ENCODE measurements at regions not wholly inside any gene's neighbourhood (a gene's known extent, or its start where the extent isn't known, plus 50 kb on each side); places are given as distances from the start of the nearest gene placed in this dataset.

DNA sequence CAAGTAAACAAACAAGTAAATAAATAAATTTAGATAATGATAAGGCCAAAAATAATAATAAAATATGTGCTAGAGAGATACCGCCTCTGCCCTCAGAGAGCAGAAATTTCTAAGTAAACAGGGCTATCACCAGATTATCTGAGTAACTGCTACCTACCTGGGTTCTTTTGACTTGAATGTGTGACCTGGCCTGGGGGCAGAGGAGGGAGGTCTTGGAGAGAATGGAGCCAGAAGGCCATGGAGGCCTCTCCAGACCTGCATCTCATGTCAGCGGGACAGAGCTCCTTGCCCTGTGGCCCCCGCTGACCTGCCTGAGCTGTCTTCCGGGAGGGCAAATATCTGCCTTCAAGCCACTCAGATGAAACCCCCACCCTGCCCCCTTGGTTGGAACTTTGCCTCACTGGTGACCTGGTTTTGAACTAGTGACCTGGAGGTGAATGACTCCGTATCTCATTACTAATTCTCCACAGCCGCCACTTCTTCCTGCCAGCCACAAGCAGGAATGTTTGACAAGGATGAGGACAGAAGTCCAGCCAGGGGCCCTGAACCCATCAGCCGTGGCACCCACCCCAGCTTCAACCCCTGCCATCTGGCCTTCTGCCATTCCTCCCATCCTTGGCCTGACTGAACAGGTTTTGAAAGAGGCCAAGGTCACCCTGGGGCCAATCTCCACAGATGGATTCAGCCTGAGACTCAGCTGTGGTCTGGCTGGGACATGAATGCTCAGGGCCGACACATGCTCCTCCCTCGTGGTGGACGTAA, 86.8 kb upstream of the PARP11 start:
- DNase-seq (ENCODE audit: low read depth), result no peak

DNA sequence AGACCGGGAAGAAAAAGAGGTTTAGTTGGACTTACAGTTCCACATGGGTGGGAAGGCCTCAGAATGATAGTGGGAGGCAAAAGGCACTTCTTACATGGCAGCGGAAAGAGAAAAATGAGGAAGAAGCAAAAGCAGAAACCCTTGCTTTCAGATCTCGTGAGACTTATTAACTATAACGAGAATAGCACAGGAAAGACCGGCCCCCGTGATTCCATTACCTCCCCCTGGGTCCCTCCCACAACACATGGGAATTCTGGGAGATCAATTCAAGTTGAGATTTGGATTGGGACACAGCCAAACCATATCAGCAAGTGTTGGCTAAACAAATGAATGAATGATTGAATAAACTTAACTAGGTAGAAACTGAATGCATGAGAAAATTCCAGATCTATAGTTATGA, 85.3 kb upstream of the PARP11 start:
- no peak for DNase-seq (ENCODE audit: low read depth)

DNA sequence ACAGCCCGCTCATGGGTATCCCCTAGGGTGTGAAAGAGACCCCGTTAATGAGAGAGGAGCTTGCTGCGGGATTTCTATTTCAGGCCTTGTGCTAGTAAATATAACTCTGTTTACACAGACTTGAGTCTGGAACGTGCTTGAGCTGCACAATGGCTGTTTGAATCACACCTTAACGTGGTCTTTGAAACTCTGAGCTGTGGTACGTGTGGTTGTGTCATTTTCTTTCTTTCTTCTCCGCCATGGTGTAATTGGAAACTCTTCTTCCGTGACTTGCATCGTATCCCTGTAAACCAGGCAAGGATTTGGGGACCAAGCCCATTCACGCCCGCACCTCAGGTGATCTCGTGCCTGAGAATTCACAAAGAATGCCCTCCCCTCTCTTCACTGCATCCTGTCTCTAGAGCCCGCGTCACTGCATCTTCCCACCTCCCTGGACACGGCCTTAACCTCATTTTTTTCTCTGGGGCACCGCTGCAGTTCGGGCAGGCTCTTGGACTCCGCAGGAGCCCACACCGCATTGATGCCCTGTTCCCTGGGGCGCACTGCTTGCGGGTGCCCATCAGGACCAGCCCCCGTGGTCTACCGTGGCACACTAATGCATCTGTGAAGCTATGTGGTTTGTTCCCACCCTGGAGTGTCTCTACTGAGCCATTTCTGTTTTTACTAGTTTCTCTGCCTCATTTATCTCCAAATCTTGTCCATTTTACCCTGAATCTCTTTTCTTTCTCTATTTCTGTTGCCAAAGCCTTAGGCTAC, 78.4 kb upstream of the PARP11 start:
- DNase-seq (ENCODE audit: low read depth), result no peak

DNA sequence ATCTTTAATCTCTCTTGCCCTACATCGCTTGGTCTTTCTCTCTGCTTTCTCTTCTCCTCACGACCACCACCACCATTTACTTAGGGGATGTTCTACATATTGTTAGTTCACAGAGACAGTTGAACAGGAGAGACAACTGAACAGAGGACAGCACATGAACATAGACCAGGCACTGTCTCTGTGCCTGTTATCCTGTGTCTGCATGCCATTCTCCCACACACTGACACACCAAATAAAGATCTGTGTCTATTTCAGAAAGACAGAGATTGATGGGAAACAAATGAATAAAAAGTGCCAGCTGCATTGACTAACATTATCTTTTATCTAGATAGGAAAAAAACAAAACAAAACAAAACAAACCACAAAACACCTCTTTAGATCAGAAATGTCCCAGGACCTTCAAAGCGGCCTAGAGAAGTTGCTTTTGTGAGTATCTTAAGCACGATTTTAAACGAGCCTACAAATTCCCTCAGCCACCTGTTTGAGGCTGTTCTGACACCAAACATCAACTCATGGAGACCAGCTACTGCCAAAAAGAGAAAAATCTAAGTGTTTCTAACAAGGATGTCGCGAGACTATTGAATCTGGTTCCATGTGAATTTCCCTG, 77.6 kb upstream of the PARP11 start:
- DNase-seq (ENCODE audit: low read depth), result no peak

DNA sequence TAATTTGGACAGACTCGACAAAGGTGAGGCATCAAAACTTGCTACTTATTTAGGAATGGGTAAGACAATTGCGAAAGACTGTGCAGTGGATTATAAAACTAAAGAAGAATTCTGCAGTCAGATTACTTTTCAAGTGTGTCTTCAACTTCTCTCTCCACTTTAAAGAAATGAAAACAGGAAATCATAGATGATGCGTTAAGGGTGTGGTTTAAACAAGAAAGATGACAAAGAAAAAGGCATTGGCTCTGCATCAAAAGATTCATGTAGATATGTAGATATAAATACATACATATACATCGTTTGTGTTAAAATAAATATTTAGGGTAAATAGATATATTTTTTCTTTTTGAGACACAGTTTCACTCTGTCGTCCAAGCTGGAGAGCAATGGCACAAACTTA, 74.6 kb upstream of the PARP11 start:
- no peak for DNase-seq (ENCODE audit: low read depth)

DNA sequence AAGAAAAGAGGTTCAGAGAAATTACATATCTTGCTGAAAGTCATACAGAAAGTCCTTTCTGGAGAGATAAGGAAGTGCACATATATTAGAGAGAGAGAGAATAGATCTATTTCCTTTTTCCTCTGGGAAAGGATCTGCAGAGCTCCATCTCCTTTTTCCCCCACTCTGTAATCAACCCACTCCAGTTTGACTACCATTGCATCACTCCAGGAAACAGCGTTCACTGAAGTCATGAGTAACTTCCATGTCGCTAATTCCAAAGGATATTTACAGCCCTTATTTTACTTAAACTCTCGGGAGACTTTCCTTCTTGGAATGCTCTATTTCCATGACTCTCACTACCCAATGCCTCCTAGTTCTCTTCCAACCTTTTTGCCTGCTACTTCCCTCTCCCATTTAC, 72.5 kb upstream of the PARP11 start:
- DNase-seq (ENCODE audit: low read depth), result no peak

DNA sequence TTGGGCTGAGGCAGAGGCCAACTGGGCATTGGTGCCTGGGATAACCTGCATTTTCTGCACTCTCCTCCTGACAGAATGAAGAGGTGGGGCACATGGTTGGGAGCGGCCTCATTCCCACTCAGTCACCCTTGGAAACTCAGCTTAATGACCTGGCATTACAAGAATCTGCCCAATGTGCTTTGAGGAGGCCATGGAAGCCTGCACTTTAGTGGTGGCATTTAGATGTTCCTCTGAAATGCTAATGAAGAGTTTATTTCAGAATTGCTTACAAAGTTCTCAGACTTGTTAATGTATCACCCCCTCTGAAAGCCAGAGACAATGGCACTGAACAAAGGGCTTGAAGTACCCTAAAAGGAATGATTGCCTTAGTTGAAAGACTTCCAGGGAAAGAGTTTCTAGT, 71.4 kb upstream of the PARP11 start:
- DNase-seq (ENCODE audit: low read depth), result no peak

DNA sequence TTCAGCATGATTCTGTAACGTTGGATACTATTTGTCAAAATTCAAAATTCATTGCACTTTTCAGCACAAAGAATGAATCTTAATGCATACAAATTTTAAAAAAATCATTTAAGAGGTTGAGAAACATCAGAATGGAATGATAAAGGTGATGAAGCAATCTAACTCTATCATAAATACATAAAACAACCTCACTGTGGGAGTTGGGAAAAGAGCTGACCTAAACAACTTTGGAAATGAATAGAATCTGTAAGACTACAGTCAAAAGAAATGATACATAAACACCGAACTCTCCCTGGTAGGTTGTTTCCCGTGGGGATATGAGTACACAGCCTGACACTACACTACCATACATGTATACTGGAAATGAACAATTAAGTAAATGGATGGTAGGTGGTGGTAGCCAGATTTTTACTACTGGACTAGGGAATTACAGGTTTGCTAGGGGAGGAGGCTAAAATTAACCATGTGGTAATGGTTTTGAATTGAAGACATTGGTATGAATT, 64.9 kb upstream of the PARP11 start:
- no peak for DNase-seq (ENCODE audit: low read depth)

DNA sequence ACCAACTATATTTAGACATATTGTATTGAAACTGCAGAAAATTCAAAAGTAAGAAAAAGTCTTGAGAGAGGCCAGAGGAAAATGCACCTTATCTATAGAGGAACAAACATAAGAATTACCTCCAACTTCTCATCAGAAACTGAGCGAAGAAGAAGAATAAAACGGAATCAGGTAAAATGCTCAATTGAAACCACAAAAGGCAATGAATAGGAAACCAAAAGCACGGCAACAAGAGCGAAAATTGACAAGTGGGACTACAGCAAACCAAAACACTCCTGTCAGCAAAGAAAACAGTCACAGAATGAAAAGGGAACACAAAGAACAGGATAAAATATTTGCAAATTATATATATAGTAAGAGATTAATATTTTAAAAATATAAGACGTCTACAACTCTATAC, 61.9 kb upstream of the PARP11 start:
- DNase-seq (ENCODE audit: low read depth), result no peak

DNA sequence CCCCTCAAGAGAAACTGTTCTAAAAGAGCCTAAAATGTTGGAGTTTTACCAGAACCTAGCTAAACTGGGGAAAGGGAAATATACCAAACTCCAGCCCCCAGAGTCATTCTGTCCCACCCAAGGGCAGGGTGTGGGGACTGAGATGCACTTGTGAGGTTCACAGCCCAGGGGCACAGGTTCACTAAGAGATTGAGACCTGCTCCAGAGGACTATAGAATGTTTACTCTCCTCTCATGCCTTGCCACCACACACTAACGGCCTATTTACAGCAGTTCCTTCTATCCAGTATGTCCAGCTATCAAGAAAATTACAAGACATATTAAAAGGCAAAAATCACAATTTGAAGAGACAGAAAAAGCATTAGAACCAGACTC, 60.6 kb upstream of the PARP11 start:
- no peak for DNase-seq (ENCODE audit: low read depth)

DNA sequence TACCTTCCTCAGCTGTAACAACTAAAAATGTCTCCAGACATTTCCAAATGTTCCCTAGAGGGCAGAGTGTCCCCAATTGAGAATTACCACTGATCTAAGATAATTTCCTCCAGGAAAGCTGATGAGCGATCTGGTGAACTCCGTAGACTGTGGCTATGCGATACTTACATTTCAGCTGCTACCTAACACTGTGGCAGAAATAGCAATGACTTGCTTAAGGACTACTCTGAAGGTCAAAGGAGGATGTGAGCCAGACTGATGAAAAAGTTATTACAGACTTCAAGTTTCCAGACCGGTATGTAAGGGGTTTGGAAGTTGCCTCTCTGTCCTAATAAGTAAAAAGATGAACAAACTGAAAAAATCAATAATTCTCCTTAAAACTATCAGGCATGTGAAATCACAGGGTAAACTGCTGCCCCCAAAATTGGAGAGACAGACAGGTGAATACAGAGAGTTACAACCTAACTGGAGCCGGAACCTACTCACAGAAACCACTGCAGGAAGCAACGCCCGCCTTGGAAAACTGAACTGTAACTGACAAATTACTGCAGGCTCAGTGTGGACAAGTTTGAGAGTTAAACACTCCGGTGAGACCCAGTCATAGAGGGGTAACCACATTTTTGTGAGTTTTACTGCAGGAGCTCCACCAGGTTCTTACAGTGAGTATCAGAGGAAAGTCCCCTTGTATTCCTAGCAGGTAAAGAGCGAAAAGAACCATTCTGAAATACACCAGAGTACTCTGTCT, 60.0 kb upstream of the PARP11 start:
- no peak for DNase-seq (ENCODE audit: low read depth)

DNA sequence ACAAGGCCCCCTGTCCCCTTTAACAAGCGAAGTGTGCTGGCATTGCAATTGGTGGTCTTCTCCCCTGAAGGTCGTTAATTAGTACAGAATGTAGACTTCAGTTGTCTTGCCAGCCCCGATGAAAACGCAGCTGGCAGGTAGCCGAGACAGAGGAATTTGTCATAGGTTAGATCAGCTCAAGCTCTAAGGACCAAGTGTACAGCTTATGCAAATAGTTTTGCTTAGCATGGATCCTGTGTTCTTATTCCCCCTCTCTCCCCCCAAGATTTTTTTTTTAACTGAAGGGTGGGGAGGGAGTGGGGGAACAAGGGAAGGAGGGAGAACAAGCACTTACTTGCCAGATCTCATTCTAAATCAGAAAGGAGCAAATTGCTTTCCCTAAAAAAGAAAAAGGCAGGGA, 58.6 kb upstream of the PARP11 start:
- DNase-seq (ENCODE audit: low read depth), result no peak

DNA sequence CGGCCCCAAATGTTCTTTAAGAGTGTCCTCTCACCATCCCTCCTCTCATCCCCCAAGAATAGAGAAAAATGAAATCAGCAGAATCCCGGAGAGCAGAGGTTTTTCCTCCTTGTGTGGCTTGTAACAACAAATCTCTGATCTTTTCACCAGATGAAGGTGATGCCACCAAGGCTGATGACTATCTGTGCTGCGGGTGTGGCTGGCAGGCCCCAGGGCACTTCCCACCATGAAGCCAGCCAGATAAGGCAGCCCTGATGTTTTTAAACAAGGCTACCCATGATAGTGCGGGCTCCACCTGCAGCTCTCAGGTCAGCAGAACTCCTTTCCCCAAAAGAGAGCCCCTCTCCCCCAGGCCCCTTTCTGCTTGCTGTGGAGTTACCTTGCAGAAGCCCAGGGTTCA, 58.0 kb upstream of the PARP11 start:
- DNase-seq (ENCODE audit: low read depth), result no peak

DNA sequence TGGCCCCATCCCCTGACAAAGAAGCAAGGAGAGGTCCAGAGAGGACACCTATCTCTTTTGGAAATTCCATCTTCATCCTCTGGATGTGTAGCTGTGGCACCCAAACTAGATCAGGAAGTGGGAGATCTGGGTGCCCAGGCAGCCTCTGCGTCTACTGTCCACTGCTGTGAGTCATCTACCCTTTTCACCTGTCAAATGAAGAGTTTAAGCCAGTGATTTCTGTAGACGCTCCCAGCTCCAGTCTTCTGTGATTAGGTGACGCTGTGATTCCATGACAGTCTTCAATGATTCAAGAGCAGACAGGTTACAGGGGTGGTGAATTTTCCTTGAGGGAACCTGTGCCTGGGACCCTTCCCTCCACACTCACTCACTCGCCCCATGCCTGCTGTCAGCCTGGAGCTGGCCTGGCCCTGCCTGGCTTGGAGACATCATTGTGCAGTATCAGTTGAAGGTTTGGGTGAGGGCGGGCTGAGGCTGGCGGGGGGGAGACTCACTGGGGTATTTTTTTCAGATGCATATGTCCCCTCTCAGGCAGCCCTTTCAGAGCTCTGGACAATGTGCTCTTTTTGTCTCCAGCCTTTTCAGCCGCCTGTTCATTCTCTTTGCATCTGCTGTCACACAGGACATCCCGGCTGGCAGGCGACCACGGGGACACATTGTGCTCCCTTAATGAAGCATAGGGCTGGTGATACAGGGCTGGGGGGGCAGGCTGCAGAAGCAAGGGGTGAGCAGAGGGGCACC, 56.8 kb upstream of the PARP11 start:
- no peak for DNase-seq (ENCODE audit: low read depth)

DNA sequence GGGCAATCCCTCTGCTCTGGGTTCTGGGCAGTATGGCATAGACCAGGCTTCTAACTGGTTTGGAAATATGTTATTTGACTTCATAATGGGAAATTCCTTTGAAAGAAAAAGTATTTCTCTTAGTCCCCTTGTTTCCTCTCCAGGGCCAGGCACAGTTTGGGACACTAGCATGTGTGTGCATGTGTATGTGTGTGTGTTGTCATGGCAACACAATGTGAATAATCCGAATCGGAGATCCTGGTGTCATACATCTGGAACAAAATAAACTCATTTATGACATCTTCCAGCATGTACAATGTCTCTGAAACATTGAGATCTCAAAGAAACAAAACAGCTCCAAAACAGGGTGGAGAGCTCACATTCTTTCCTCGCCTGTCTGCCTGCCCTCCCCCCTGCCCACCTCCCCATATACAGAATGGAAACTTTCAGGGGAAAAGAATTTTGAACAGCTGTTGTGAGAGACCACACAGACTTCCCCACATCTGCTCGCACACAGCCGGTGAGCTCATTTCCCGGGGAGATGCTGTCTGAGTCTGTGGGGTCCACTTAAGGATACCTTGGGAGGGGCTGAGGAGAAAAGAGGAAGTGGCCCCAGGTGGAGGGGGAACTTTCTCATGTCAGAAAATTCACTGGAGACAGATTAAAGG, 55.5 kb upstream of the PARP11 start:
- no peak for DNase-seq (ENCODE audit: low read depth)

DNA sequence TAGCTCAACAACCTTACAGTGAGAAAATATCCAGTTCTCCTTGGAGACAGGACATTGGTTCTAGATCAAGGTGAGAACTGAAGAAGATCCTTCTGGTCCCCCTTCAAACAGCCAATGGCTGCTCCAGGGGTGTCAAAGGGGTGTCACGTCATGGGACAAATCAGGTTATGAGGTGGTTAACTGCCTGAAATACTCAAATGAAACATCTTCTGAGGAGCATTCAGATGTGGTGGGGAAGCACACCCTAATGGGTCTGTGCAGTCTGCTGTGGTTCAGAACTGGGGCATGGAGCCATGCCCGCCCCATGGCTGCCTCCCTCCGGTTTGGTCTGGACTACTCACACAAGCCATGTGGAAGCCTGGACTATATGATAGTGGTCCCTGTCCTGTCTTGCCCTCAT, 52.4 kb upstream of the PARP11 start:
- no peak for DNase-seq (ENCODE audit: low read depth)

DNA sequence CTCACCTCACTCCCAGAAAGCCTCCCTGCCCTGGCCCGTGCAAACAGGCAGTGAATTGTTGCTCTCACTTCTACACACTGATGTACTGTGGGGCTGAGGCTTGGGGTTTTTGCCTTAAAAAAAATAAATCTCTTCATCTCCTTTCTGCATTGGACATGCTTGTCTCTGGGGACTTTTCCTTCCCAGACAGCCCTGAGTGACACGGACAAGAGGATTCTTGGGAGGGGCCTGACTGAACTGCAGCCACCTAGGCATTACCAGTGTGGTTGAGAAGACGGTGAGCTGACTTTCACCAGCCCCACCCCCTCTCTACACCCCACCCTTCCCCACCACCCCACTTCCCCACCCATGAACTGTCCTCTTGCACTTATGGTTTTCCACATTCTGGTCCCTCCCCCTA, 51.6 kb upstream of the PARP11 start:
- no peak for DNase-seq (ENCODE audit: low read depth)

DNA sequence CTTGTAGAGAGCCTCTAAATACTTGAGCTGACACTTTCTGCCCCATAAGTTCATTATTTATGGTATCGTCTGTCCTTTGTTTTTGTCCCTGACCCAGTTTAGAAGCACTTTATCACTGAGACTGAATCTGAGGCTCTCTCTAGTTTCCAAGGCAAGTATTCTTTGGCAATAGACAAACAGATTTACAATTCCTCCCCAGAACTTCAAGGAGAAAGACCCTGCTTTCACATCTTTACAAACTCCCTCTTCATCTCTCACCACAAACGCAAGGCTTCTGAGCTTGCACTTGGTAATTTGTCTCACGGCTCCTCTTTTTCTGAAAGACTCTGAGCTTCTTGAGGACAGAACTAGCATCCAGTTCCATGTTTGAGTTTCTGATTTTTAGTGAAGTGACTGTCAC, 49.8 kb upstream of the PARP11 start:
- DNase-seq (ENCODE audit: low read depth), result no peak

All from fibroblast of gingiva (primary cell).